ENCODE measurements at regions not wholly inside any gene's neighbourhood (a gene's known extent, or its start where the extent isn't known, plus 50 kb on each side); places are given as distances from the start of the nearest gene placed in this dataset.
"Not testable (repeated sequence)": the region's sequence is repeated elsewhere in the genome, so short reads cannot be mapped to it uniquely, and the experiment has no call there.

- TF ChIP-seq ZFX (IDR thresholded peaks at IDR 0.05) = no peak
- TF ChIP-seq CTCF (conservative IDR thresholded peaks at IDR 0.05) = no peak
- no peak overlapping the region for H3K27ac ChIP-seq
Measured at GRCh38 chr6:8177721-8178120, 75.4 kb upstream of the EEF1E1 start.

GRCh38 chr6:8175046-8175777 is 72.9 kb upstream of the EEF1E1 start:
- TF ChIP-seq CTCF (conservative IDR thresholded peaks at IDR 0.05) = no peak
- TF ChIP-seq ZFX (IDR thresholded peaks at IDR 0.05) = no peak
- no peak overlapping the region for H3K27ac ChIP-seq

GRCh38 chr6:8174571-8174970 is 72.2 kb upstream of the EEF1E1 start:
- no peak overlapping the region for H3K27ac ChIP-seq
- TF ChIP-seq ZFX (IDR thresholded peaks at IDR 0.05) = no peak
- no peak for TF ChIP-seq CTCF (conservative IDR thresholded peaks at IDR 0.05)

GRCh38 chr6:8172530-8172929 is 70.2 kb upstream of the EEF1E1 start:
- no peak overlapping the region for H3K27ac ChIP-seq

GRCh38 chr6:8170754-8171153 is 68.4 kb upstream of the EEF1E1 start:
- TF ChIP-seq CTCF (conservative IDR thresholded peaks at IDR 0.05) = no peak
- no peak for TF ChIP-seq ZFX (IDR thresholded peaks at IDR 0.05)

More at GRCh38 chr6:8172530-8172929, 70.2 kb upstream of the EEF1E1 start:
- TF ChIP-seq CTCF (conservative IDR thresholded peaks at IDR 0.05) = peak; percentile 10; the same call in 1 of the 2 replicates
- no peak for TF ChIP-seq ZFX (IDR thresholded peaks at IDR 0.05)

GRCh38 chr6:8170245-8170644 is 67.9 kb upstream of the EEF1E1 start:
- H3K27ac ChIP-seq = no peak overlapping the region
- TF ChIP-seq CTCF (conservative IDR thresholded peaks at IDR 0.05) = no peak; the same call in 1 of the 2 replicates
- no peak for TF ChIP-seq ZFX (IDR thresholded peaks at IDR 0.05)

More at GRCh38 chr6:8170754-8171153, 68.4 kb upstream of the EEF1E1 start:
- no peak overlapping the region for H3K27ac ChIP-seq

GRCh38 chr6:8166156-8166555 is 63.8 kb upstream of the EEF1E1 start:
- TF ChIP-seq CTCF (conservative IDR thresholded peaks at IDR 0.05) (no peak), ZFX (IDR thresholded peaks at IDR 0.05) (no peak)
- no peak overlapping the region for H3K27ac ChIP-seq

- H3K27ac ChIP-seq = not testable (repeated sequence)
Measured at GRCh38 chr6:8165008-8165407, 62.7 kb upstream of the EEF1E1 start.

- H3K27ac ChIP-seq = not testable (repeated sequence)
Measured at GRCh38 chr6:8164281-8164680, 61.9 kb upstream of the EEF1E1 start.
